GM19023 (cell line): ENCODE measurements at regions not wholly inside any gene's neighbourhood (a gene's known extent, or its start where the extent isn't known, plus 50 kb on each side); places are given as distances from the start of the nearest gene placed in this dataset.

Experiments
- ATAC-seq: cut with Tn5 transposase; IDR thresholded peaks from one replicate; pipeline ENCODE4 v1.9.1; 2021; ENCODE audit warnings: mild to moderate bottlenecking, moderate library complexity; ENCODE audit not compliant: unreplicated experiment

DNA sequence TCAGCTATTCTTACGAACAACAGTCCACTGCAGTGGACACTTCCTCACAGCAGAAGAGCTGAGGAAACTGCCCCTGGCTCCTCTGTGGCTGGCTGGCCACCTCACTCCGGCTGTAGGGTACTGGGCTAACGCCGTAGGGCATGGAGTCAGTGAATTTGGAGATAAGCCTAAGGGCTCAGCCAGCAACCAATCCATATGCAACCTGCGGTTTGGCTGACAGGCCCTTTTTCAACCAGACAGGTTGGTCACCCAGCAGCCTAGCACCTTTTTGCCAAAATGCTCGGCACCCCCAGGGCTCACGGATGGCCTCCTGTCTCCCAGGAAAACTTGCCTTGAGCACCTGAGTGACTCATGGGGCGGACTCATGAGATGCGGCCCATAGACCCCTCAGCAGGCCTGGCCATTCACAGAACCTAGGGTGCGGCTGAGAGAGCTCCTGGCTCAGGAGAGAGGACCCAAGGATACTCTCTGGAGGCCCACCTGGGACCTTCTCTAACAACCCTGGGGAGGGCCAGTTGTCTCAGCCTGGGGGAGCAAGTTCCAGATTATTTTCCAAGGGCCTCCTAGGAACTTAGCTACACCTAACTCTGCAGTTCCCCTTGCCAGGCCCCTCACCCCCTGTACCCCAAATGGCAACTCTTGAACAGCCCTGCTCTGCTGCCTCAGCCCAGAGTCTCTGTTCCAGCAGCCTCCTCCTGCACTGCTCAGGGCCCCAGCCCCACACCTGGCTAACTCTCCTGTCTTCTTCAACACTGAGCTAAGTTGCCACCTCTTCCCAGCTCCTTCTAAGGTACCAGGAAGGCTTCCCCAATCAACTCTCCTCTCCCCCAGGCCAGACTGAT lies 252.1 kb downstream of the CYP26B1 start:
- ATAC-seq: no peak

DNA sequence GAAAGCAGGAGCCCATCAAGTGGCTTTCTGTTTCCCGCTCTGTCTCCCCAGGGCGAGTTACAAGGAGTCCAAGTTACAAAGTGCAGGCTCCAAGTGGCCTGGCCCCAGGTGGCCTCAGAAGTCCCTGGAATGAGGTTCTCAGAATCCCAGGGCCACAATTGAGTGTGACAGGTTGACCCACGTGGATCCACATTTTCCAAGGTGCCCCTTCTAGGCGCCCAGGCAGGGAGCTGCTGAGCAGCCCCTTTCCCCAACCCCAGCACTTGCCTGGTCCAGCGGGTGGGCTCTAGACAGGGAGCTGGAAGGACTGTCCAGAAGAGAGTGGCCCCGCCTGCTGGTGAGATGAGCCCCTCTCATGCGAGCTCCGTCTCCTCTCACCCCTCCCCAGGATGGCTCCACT lies 253.4 kb downstream of the CYP26B1 start:
- no peak for ATAC-seq

DNA sequence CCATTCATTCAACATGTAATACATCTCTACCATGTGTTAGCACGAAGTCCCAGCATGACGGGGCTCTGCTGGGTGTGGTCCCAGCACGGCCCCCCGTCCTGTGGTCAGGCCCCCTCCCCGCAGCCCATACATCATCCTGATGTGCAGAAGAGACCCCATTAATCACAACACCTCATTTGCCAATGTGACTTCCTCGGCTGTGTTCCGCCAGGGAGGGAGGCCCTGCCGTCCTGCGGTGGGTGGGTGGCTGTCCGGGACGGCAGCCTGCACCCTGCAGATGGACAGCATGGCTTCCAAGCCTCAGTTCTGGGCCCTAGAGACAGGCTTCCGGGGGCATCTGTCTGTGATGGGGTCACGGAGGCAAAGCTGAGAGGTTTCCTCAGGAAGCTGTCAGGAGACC lies 254.0 kb downstream of the CYP26B1 start:
- ATAC-seq: no peak

DNA sequence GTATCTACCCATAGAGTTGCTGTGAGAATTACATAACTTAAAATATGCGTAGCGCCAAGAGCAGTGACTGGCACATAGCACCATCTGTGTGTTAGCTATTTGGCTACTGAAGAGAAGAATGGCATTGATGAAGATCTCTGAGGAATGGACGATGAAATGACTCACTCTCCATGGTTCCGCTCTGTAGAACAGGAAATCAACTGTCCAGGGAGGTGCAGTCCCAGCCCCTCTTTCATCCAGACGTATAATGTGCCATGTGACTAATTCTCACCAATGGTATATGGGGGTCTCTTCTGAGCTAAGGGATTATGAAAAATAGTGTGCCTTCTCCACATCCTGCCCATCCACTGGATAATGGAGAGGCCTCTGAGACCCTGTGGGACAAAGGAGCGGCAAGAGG lies 254.8 kb downstream of the CYP26B1 start:
- no peak for ATAC-seq

DNA sequence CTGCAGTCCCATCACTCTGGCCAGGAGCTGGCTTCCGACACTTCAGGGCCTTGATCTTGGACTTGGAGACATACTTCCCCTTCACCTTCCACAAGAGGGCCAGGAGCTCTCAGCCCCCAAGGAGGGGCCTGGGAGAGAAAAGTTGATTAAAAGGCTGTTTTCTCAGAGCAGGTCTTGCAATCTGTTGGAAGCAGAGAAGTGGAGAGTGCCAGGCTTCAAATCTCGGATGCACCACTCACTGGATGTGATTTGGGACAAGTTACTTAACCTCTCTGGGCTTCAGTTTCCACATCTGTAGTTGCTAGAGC lies 255.3 kb downstream of the CYP26B1 start:
- ATAC-seq: no peak

DNA sequence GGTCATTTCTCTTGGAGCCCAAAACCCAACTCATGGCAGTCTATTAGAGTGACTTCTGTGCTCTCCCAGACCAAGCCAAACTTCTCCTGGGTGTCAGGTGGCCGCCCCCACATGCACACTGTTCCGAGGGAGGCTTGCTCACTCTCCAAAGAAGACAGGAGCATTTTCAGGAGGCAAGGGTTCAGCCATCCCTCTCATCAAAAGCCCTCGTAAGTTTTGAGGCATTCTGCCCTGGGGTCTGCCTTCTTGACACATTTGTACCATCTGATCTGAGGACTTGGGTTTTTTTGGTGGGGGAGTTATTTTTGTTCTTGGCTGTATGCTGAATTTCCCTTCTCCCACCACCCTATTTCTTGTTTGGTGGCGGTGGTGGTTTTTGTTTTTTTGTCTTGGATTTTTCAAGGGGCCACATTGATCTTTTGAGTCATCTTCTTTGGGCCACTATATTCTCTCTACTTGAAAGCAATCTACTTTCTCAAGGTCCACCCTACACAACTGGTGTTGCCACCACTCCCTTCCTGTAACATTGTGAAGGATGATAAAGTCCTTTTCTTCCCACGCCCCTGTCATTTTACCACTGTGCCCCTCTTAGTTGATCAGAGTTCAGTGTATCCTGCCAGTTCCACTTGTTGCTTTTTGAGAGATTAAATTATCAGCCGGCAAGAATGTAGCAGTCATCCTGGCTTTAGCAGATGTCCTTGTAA lies 255.8 kb downstream of the CYP26B1 start:
- ATAC-seq: no peak

DNA sequence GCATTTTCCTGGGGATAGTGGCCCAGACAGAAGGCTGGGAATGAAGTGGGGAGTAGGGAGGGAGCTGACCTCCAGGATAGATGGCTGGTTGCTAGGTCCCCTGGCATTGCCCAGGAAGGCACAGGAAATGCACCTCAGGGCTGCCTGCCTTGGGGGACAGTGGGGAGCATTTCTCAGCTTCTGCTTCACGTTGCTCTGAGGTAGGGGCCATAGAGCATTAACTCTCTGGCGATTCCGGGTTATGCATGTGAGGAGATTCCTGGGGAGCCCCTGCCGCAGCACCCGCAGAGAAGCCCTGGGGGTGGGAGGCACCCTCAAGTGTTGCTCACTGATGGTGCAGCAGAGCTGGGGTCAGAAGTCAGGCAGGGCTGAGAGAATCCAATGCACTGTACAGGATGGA lies 256.5 kb downstream of the CYP26B1 start:
- no peak for ATAC-seq

DNA sequence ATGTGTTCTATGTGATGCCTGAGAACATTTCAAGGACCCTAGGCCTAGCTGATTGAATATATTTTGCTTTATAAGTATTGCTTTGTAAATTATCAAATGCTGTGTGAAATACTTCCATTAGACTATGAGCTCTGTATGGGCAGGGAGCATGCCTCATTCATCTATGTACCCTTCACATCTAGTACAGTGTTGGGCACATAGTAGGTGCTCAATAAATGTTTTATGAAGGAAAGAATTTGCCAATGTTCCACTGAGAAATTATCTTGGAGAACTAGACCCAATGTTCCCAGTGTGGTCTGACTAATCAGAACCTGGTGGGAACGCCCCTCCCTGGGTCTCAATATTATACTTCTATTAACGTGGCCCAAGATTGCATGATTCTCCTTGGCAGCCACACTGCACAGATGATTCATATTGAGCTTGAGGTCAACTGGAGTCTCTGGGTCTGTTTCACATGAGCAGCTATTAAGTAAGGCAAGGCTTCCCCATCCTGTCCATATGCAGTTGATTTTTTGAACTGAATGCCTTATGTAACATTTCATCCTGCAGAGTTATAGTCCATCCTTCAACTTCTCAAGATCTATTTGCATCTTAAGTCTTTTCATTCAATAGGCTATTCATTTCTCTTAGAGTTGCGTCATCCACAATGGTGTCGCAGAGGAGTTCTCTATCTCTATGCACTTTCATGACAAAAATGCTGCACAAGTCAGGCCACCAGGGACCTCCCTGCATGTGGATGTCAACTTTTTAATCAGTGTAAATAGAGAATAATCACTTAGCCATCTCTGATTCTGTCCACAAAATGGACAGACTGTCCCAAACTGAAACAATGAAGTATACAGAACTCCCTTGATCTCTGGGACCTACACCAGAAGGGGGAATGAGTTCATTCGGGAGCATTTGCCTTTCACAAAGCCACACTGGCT lies 257.6 kb downstream of the CYP26B1 start:
- no peak for ATAC-seq

DNA sequence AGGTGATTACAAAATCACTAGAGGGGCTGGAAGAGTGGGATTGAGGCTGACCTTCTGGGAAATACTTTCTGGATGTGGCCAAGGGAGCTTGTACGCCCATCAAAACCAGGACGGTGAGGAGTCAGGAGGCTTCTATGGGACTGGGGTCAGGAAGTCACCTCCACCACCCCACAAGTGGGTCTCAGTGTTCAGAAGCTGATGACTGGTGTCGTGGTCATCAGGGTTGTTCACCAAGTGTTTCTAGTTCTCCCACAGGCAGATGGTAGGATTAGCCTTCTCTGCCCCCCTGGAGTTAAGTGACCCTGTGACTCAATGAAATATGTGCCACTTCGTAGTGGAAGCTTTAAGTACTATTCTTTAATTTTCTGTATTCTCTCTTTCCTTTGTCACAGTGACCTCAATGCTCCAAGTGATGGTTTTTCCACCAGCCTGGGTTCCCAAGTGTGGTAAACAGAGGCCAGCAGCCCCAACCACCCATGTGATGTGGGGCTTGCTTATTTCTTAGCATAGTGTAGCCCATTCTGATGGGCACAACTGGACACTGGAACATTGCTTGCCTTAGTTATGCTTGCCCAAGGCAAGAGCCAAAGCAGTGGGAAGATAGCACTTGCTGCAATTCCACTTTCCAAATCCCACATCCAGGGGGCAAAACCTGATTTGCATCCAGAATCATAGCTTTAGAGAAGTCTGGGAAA lies 258.8 kb downstream of the CYP26B1 start:
- ATAC-seq: no peak

DNA sequence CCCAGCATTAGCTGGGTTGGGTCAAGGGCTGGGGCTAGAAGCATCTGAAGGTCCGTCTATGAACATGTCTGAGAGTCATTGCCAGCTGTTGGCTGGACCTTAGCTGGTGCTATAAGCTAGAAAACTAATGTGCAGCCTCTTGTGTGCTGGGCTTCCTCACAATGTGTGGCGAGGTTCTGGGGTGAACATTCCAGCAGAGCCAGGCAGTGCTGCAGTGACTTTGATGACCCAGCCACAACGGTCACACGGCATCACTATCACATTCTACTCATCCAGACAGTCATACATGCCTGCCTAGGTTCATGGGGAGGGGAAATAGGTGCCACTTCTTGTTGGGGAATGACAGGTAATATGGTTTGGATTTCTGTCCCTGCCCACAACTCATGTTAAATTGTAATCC lies 260.5 kb downstream of the CYP26B1 start:
- no peak for ATAC-seq

DNA sequence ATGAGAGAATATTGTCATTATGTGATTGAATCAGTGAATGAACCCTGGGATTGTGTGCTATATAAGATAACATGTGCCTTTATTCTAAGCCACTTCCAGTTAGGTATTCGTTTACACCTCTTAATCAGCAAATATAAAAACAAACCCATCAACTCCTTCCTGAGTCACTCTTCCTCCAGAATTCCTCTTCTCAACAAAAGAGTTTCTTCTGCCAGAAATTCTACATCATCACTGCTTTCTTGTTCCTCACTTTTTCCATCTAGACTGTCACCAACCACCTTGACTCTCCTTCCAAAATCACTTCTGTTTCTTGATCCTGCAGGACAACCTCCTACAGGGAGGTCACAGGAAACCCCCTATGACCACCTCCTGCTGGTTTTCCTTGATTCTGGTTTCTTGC lies 261.4 kb downstream of the CYP26B1 start:
- no peak for ATAC-seq

DNA sequence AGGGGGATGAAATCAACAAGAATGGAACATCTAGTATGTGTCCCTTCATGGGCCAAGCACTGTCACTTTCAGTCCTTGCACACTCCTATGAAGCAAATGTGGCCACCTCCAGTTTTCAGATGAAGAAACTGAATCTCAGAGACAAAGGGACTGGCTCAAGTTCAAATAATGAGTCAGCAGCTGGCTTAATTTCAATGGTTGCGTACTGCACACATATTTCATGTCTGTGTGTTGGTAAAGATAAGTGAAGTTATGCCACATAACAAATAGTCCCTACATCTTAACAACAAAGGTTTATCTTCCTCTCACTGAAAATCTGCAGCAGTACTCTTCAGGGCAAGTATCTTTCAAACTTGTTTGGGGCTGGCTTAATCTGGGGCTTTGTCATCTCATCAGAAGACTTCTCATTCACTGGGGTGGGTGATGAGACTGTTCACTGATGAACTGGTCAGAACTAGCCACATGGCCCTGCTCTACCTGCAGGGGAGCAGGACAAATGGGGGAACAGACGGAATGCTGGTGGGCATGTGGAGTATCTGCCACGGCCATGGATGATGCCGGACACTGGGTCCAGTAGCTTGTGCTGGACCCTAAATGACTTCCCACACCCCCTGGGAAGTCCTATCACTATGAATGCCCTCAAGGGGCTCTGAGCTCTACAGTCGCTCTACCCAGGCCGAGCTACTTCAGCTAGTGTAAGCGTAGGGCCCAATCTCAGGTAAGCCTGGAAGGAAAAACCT lies 263.2 kb downstream of the CYP26B1 start:
- no peak for ATAC-seq

DNA sequence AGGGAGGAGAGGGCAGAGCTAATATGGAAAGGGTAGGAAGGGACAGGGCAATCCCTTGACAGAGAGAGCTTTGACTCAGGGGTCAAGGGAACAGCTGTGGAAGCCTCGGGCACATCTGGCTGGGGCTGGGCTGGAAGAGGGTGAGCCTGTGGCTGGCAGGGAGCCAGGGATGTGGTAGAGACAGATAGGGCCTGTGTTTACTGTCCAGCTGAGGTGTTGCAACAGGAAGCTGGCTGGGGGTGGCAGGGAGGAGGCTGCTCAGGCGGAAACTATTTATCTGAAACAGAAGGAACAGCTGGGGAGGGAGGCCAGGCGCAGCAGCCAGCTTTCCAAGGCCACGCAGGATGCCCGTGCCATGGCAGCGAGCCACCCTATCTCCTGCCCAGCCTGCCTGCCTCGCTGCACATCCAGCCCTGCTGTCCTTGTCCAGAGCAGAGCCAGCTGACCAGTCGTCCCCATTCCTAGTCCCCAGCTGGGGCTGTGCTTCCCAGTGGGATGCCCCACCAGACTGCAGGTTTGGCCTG lies 264.7 kb downstream of the CYP26B1 start:
- no peak for ATAC-seq

DNA sequence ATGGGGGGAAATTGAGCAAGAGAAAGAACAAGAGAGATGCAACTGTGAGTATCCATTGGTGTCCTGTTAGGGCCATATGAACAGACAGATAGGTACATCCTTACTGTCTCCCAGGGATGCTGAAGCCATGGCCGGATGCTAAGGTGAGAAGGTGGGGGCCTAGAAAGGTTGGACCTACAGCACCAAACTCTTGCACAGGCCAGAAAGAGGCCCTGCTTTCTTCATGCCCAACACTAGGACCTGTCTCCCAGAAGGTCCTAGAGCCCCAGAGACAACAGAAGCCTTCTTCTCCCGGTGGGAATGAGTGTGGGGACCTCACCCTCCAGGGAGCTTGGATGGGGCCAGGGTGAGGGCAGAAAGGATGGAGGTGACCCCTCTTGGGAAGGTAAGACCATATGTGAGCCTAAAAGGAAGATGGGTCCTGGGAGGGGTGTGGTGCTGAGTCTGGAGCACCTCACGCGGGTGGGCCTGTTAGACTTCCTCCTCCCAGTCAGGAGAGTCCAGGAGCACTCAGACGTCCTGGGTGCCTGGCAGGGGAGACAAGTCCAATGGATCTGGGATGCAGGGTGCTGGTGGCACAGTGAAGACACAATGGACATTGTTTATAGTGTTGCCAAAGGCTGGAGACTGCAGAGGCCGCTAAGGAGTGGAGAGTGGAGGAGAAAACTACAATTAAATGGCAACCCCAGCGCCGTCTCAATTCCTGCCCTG lies 265.3 kb downstream of the CYP26B1 start:
- ATAC-seq: no peak

DNA sequence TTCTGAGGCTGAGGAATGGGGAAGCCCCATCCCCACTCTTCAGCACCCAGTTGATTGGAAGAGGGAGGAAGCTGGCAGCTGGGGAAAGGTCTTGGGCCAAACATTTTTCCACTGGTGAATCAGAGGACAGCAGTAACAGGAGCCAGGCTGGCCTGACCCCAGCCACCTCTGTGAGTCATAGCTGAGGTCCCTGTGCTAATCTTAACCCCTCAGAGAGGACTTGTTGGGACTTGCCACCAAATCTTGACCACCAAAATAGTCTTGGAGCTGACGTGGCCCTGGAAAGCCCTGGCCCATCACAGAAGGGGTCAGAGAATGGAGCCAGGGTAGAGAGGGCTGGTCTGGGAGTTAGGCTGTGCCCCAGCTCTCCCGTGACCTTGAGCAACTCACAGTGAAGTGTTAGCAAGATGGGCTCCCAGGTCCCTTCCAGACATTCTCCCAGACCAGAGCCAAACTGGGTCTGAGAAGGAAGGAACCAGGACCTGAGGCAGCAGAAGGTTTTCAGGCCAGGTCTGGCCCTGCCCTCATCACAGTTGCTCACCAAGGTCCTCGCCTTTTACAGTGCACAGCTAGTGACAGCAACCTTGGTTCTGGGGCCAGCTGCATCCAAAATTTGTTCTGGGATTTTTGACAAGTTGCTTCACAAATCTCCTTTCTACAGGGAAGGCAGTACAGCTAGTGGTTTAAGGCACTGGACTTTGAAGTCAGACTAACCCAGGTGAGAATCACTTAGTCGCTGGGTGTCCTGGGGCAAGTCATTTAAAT lies 266.6 kb downstream of the CYP26B1 start:
- ATAC-seq: no peak

DNA sequence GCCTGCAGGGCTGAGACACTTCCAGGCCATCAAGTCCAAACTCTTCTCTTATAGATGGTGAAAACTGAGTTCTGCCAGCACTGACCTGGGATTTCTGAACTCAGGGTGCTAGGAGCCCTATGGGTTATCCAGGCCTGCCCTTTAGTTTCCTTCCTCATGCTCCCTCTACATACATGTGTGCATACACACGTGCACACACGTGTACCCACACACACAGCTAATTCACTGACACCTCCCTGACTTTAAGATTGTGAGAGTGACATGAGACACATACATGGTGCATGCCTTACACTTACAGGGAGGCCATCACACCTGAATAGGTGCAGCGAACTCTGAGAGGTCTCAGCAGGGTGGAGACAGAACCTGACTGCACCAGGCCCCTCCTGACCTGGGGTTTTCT lies 267.4 kb downstream of the CYP26B1 start:
- ATAC-seq: no peak

DNA sequence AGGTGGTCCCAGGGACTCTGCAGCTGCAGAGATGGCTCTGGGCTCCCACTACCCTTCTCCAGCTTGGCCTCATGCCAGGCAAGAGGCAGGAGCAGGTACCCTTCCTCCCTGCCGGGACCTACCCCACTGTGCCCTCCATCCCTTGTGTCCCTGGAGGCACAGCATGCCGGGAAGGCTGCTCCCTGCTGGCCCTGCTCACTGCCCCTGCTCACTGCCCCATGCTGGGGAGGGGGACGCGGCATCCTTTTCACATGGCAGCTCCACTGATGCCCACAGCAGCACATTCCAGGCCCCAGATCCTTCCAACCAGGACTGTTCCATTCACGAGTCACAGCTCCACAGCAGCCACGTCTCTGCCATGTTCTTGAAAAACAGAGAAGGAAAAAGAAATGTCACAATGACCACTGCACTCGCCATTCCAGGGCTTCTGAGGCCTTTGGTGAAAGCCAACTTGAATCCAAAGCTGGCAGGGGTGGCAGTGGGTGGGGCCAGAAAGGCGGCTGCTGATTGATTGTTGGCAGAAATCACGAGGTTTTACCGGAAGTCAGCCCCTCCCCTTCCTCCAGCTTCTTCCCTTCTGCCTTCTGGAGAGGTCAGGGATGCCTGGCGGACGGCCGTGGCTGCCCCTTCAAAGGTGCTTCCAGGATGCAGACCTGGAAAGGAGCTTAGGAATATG lies 268.0 kb downstream of the CYP26B1 start:
- no peak for ATAC-seq
